ENCODE measurements at regions not wholly inside any gene's neighbourhood (a gene's known extent, or its start where the extent isn't known, plus 50 kb on each side); places are given as distances from the start of the nearest gene placed in this dataset.

GRCh38 chr18:33914399-33914798 lies 310.3 kb downstream of the NOL4 start:
- TF ChIP-seq CTCF (conservative IDR thresholded peaks at IDR 0.05; ENCODE audit: low read depth, low read length) = no peak
- no peak for TF ChIP-seq EZH2 (IDR thresholded peaks at IDR 0.05; ENCODE audit: borderline replicate concordance, low read depth, low read length, poor library complexity, severe bottlenecking)

Data from A673 (cell line).